Pancreas (tissue), 10 donors: ENCODE measurements at regions not wholly inside any gene's neighbourhood (a gene's known extent, or its start where the extent isn't known, plus 50 kb on each side); places are given as distances from the start of the nearest gene placed in this dataset.

Source experiments
- ATAC-seq, 4 donors: fragments of 200-7000 bp; cut with Tn5 transposase; one replicate each; pipeline versions ENCODE4 v1.8.0 to v1.9.1; 2020; ENCODE audit warnings: mild to moderate bottlenecking in 4 of 4, moderate library complexity in 4 of 4
- DNase-seq, 6 donors: peaks; one replicate each; pipeline ENCODE4 v3.0.0-alpha.2; 2020
- FAIRE-seq: peaks from 2 replicates; lab custom pipeline; 2012; peaks lifted over from hg19 to GRCh38; lab: Jason Lieb, UNC
- H3K27ac ChIP-seq, 4 donors: fragments of 200-600 bp; sonication (generic); 1 replicate in 3 of 4; 2 replicates in 1 of 4; pipeline versions ENCODE4 v1.5.0 to v1.8.0; 2020
- H3K27me3 ChIP-seq, 4 donors: fragments of 200-600 bp; one replicate each; pipeline ENCODE4 v1.8.0; 2021
- H3K36me3 ChIP-seq, 3 donors: fragments of 200-600 bp; sonication (generic) in 1 of 3; one replicate each; pipeline versions ENCODE4 v1.5.0 to v1.8.0; 2020 to 2021
- H3K4me1 ChIP-seq, 3 donors: fragments of 200-600 bp; one replicate each; pipeline ENCODE4 v1.8.0; 2021
- H3K4me3 ChIP-seq, 4 donors: fragments of 200-600 bp; sonication (generic) in 2 of 4; one replicate each; pipeline versions ENCODE4 v1.5.0 to v1.8.0; 2020 to 2021
- H3K9me3 ChIP-seq, 4 donors: fragments of 200-600 bp; one replicate each; pipeline ENCODE4 v1.8.0; 2021
- WGBS, 2 donors: extraction: QIAGEN DNeasy Blood & Tissue Kit; methylation state at CpG; one replicate each; pipeline ENCODE4 v1.1.7; 2013; 5-methylcytosine and 5-hydroxymethylcytosine counted together
- intact Hi-C, 3 donors: fragments of 100-400 bp; cut with DNase I; formaldehyde crosslinking; loops; one replicate each; pipeline versions ENCODE4 v1.11.1 to v1.14.2; 2022
- TF ChIP-seq, protein P1 (sequence below), 4 donors: fragments of 200-600 bp; sonication (generic) in 3 of 4; IDR thresholded peaks; one replicate each; pipeline versions ENCODE4 v1.5.0 to v1.8.0; 2021; ENCODE audit warnings: antibody characterized with exemption in 4 of 4
- donor health status: healthy with polysubstance abuse.
- donor health status: DM: no; HTN: no; CAD: no; lungs with moderate emphysema.
- donor health status: DM: no; HTN: no; CAD: no.
- donor health status: control.
- donor health status: control.
- donor health status: Bipolar disorder and iron deficiency.
- donor health status: DM: yes; HTN: yes; CAD: no.
- donor health status: DM: no; HTN: no; CAD: no.
- donor health status: DM: no; HTN: no; CAD: no.
- donor health status: DM: yes; HTN: yes; CAD: no.

- TF ChIP-seq, protein P1, sequence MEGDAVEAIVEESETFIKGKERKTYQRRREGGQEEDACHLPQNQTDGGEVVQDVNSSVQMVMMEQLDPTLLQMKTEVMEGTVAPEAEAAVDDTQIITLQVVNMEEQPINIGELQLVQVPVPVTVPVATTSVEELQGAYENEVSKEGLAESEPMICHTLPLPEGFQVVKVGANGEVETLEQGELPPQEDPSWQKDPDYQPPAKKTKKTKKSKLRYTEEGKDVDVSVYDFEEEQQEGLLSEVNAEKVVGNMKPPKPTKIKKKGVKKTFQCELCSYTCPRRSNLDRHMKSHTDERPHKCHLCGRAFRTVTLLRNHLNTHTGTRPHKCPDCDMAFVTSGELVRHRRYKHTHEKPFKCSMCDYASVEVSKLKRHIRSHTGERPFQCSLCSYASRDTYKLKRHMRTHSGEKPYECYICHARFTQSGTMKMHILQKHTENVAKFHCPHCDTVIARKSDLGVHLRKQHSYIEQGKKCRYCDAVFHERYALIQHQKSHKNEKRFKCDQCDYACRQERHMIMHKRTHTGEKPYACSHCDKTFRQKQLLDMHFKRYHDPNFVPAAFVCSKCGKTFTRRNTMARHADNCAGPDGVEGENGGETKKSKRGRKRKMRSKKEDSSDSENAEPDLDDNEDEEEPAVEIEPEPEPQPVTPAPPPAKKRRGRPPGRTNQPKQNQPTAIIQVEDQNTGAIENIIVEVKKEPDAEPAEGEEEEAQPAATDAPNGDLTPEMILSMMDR (IDR thresholded peaks at IDR 0.05) = no peak
- Histone ChIP-seq H3K4me3 (no peak overlapping the region), H3K4me1 (no peaks in the 10 kb centered on the region), H3K27ac (no peak overlapping the region), H3K9me3 (no peaks in the 10 kb centered on the region), H3K36me3 (no peaks in the 10 kb centered on the region), H3K27me3 (peaks cover 0 to 5% (median 0%) of the 10 kb centered on the region in 4 donors)
- ATAC-seq = no peak
- intact Hi-C loops = no loop called here
- no peak for FAIRE-seq
- 58 to 69% methylated on average over 6 of the region's 6 CpGs for WGBS, 2 donors
- no peak for DNase-seq
Observed at GRCh38 chr12:94779485-94779884, 129.1 kb upstream of the TMCC3 start.

DNA sequence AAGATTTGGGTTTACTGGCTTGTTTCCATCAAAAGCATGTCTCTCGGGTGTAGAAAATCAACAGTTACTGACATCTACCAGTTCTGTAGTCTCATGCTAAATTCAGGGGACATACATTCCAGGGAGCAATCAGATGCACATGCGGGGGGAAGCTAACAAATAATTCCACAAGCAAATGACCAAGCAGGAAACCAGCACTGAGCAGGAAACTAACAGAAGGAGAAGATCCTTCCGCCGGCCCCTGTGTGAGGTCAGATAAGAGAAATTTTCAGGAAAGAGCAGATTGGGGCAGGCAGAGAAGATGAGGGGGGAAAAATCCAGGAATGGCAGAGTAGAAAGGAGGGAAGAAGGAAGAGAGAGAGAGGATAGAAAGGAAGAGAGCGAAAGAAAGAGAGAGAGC is 127.6 kb upstream of the TMCC3 start:
- FAIRE-seq = no peak
- ATAC-seq = no peak
- H3K4me1 ChIP-seq = no peaks in the 10 kb centered on the region
- WGBS, 2 donors = 71 to 79% methylated on average over 5 of the region's 5 CpGs
- no peak for DNase-seq
- TF ChIP-seq, protein P1 (IDR thresholded peaks at IDR 0.05) = no peak
- no peaks in the 10 kb centered on the region for H3K9me3 ChIP-seq
- H3K27me3 ChIP-seq = peaks cover 0 to 5% (median 0%) of the 10 kb centered on the region in 4 donors
- no peaks in the 10 kb centered on the region for H3K36me3 ChIP-seq
- intact Hi-C loops = no loop called here
- H3K27ac ChIP-seq = no peak overlapping the region
- no peak overlapping the region for H3K4me3 ChIP-seq

- Histone ChIP-seq H3K9me3 (no peaks in the 10 kb centered on the region), H3K4me1 (peaks cover 0 to under 1% (median 0%) of the 10 kb centered on the region in 3 donors), H3K27me3 (no peaks in the 10 kb centered on the region), H3K36me3 (no peaks in the 10 kb centered on the region), H3K27ac (no peak overlapping the region), H3K4me3 (no peak overlapping the region)
- ATAC-seq = no peak
- intact Hi-C loops = no loop called here
- FAIRE-seq = no peak
- TF ChIP-seq, protein P1 (IDR thresholded peaks at IDR 0.05) = no peak
- DNase-seq = no peak
- WGBS, 2 donors = 49 to 51% methylated on average over 7 of the region's 7 CpGs
Observed at GRCh38 chr12:94775710-94776109, 125.4 kb upstream of the TMCC3 start.

- Histone ChIP-seq H3K9me3 (no peaks in the 10 kb centered on the region), H3K36me3 (no peaks in the 10 kb centered on the region), H3K27ac (no peak overlapping the region), H3K4me3 (no peak overlapping the region), H3K4me1 (peaks cover 0 to 7% (median 0%) of the 10 kb centered on the region in 3 donors), H3K27me3 (no peaks in the 10 kb centered on the region)
- WGBS, 2 donors = 80 to 82% methylated on average over 5 of the region's 5 CpGs
- TF ChIP-seq, protein P1 (IDR thresholded peaks at IDR 0.05) = no peak
- intact Hi-C loops = no loop called here
- DNase-seq (no peak), ATAC-seq (no peak), FAIRE-seq (no peak)
Observed at GRCh38 chr12:94771741-94772140, 121.4 kb upstream of the TMCC3 start.

GRCh38 chr12:94771199-94771598 is 120.8 kb upstream of the TMCC3 start:
- H3K9me3 ChIP-seq = no peaks in the 10 kb centered on the region
- no peaks in the 10 kb centered on the region for H3K36me3 ChIP-seq
- TF ChIP-seq, protein P1 (IDR thresholded peaks at IDR 0.05) = no peak
- WGBS, 2 donors = 67 to 74% methylated on average over 4 of the region's 4 CpGs
- intact Hi-C loops = no loop called here
- peaks cover 0 to 7% (median 0%) of the 10 kb centered on the region in 3 donors for H3K4me1 ChIP-seq
- DNase-seq (no peak), ATAC-seq (no peak), FAIRE-seq (no peak)
- no peak overlapping the region for H3K27ac ChIP-seq
- no peaks in the 10 kb centered on the region for H3K27me3 ChIP-seq
- no peak overlapping the region for H3K4me3 ChIP-seq
